PC-9 (cell line): ENCODE measurements at regions not wholly inside any gene's neighbourhood (a gene's known extent, or its start where the extent isn't known, plus 50 kb on each side); places are given as distances from the start of the nearest gene placed in this dataset.

Experiments used
- EZH2 ChIP-seq: fragments of 200-600 bp; sonication (generic); IDR thresholded peaks from 2 replicates; pipeline ENCODE4 v1.8.0; 2017; ENCODE audit warnings: antibody characterized with exemption, low read depth
- TF ChIP-seq, protein P1 (sequence below): fragments of 200-600 bp; sonication (generic); conservative IDR thresholded peaks from 2 replicates; pipeline ENCODE4 v1.6.1; 2017; ENCODE audit warnings: mixed run types, antibody characterized with exemption, mild to moderate bottlenecking, moderate library complexity

DNA sequence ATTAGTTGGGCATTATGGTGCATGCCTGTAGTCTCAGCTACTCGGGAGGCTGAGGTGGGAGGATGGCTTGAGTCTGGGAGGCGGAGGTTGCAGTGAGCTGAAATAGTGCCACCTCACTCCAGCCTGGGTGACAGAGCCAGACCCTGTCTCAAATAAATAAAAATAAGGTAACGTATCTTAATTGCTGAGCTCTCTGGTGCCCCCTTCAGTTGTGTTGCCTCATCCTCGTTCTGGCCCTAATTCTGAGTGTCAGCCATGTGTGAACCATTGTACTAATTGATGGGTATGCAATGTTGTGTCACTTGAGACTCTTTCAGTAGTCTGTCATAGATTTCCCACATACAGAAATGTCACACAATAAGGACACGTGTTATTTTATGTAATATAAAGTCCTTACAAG lies 363.1 kb upstream of the RBFOX1 start:
- TF ChIP-seq, protein P1, sequence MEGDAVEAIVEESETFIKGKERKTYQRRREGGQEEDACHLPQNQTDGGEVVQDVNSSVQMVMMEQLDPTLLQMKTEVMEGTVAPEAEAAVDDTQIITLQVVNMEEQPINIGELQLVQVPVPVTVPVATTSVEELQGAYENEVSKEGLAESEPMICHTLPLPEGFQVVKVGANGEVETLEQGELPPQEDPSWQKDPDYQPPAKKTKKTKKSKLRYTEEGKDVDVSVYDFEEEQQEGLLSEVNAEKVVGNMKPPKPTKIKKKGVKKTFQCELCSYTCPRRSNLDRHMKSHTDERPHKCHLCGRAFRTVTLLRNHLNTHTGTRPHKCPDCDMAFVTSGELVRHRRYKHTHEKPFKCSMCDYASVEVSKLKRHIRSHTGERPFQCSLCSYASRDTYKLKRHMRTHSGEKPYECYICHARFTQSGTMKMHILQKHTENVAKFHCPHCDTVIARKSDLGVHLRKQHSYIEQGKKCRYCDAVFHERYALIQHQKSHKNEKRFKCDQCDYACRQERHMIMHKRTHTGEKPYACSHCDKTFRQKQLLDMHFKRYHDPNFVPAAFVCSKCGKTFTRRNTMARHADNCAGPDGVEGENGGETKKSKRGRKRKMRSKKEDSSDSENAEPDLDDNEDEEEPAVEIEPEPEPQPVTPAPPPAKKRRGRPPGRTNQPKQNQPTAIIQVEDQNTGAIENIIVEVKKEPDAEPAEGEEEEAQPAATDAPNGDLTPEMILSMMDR: no peak
- TF ChIP-seq EZH2: no peak
